ENCODE measurements at regions not wholly inside any gene's neighbourhood (a gene's known extent, or its start where the extent isn't known, plus 50 kb on each side); places are given as distances from the start of the nearest gene placed in this dataset.

DNA sequence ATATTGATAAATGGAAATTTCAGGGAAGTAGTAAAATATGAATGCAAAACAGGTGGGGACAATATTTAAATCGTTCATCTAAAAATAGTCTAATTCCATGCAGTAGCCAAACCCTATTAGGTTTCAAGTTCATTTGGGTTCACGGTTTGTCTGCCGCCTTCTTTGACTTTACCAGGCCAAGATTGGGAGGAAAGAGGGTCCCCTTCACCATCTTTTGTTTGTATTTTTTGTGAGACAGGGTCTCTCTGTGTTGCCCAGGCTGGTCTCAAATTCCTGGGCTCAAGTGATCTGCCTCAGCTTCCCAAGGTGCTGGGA, 98.5 kb upstream of the ATL2 start:
- DNase-seq (ENCODE audit: extremely low read depth, low read depth) = no peak
- no peak overlapping the region for H3K4me3 ChIP-seq (replicated peaks; ENCODE audit: low read depth, low read length)
- TF ChIP-seq, protein P1, sequence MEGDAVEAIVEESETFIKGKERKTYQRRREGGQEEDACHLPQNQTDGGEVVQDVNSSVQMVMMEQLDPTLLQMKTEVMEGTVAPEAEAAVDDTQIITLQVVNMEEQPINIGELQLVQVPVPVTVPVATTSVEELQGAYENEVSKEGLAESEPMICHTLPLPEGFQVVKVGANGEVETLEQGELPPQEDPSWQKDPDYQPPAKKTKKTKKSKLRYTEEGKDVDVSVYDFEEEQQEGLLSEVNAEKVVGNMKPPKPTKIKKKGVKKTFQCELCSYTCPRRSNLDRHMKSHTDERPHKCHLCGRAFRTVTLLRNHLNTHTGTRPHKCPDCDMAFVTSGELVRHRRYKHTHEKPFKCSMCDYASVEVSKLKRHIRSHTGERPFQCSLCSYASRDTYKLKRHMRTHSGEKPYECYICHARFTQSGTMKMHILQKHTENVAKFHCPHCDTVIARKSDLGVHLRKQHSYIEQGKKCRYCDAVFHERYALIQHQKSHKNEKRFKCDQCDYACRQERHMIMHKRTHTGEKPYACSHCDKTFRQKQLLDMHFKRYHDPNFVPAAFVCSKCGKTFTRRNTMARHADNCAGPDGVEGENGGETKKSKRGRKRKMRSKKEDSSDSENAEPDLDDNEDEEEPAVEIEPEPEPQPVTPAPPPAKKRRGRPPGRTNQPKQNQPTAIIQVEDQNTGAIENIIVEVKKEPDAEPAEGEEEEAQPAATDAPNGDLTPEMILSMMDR (IDR thresholded peaks at IDR 0.05; ENCODE audit: low read depth, low read length, missing control alignments) = no peak

GRCh38 chr2:38474715-38475566, 97.9 kb upstream of the ATL2 start:
- H3K4me3 ChIP-seq (replicated peaks; ENCODE audit: low read depth, low read length) = no peak overlapping the region
- TF ChIP-seq, protein P1 (IDR thresholded peaks at IDR 0.05; ENCODE audit: low read depth, low read length, missing control alignments) = no peak
- no peak for DNase-seq (ENCODE audit: extremely low read depth, low read depth)

DNA sequence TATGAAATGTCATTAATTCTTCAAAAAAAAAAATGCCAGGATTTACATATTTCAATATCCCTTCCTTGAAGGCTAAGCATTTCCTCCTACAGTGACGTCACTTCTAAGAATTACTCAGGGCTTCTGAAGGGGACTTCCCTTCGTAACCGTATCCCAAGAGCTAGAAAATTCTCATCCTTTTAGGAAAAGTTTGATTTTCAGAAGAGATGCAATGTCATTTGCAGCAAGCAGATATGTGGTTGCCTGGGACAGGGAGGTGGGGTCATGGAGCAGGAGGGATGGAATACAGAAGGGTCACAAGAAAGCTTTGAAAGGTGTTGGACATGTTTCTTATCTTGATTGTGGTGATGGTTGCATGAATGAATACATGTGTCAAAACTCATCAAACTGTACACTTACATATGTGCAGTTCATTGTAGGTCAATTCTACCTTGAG, 97.0 kb upstream of the ATL2 start:
- no peak overlapping the region for H3K4me3 ChIP-seq (replicated peaks; ENCODE audit: low read depth, low read length)
- TF ChIP-seq, protein P1 (IDR thresholded peaks at IDR 0.05; ENCODE audit: low read depth, low read length, missing control alignments) = no peak
- no peak for DNase-seq (ENCODE audit: extremely low read depth, low read depth)

- no peak overlapping the region for H3K4me3 ChIP-seq (replicated peaks; ENCODE audit: low read depth, low read length)
- TF ChIP-seq, protein P1 (IDR thresholded peaks at IDR 0.05; ENCODE audit: low read depth, low read length, missing control alignments) = no peak
- no peak for DNase-seq (ENCODE audit: extremely low read depth, low read depth)
Measured at GRCh38 chr2:38473333-38474005, 96.4 kb upstream of the ATL2 start.

GRCh38 chr2:38470115-38470514, 93.0 kb upstream of the ATL2 start:
- DNase-seq (ENCODE audit: extremely low read depth, low read depth) = no peak
- TF ChIP-seq, protein P1 (IDR thresholded peaks at IDR 0.05; ENCODE audit: low read depth, low read length, missing control alignments) = no peak
- H3K4me3 ChIP-seq (replicated peaks; ENCODE audit: low read depth, low read length) = no peak overlapping the region

- TF ChIP-seq, protein P1 (IDR thresholded peaks at IDR 0.05; ENCODE audit: low read depth, low read length, missing control alignments) = no peak
- DNase-seq (ENCODE audit: extremely low read depth, low read depth) = no peak
- H3K4me3 ChIP-seq (replicated peaks; ENCODE audit: low read depth, low read length) = no peak overlapping the region
Measured at GRCh38 chr2:38467768-38468455, 90.8 kb upstream of the ATL2 start.
